ENCODE measurements at regions not wholly inside any gene's neighbourhood (a gene's known extent, or its start where the extent isn't known, plus 50 kb on each side); places are given as distances from the start of the nearest gene placed in this dataset.

GRCh38 chr18:25915907-25916306 lies 174.5 kb downstream of the SS18 start:
- TF ChIP-seq CTCF (IDR thresholded peaks at IDR 0.05; ENCODE audit: low read length), result peak; percentile 29; the same call in 1 of the 2 replicates
- TF ChIP-seq EZH2 (IDR thresholded peaks at IDR 0.05; ENCODE audit: borderline replicate concordance, low read length), result no peak

Measured in OCI-LY1 (cell line).